GM23338 (cell line): ENCODE measurements at regions not wholly inside any gene's neighbourhood (a gene's known extent, or its start where the extent isn't known, plus 50 kb on each side); places are given as distances from the start of the nearest gene placed in this dataset.

ENCODE experiments used
- CREB1 ChIP-seq: fragments of 250-450 bp; sonication (Bioruptor Pico); IDR thresholded peaks from 2 replicates; pipeline ENCODE4 v1.5.0; 2020; ENCODE audit warnings: low read depth, mild to moderate bottlenecking, moderate library complexity
- EZH2 ChIP-seq: fragments of 200-600 bp; sonication (generic); IDR thresholded peaks from one replicate; pipeline ENCODE4 v1.8.0; 2017; ENCODE audit warnings: antibody characterized with exemption, mild to moderate bottlenecking, low read depth; ENCODE audit not compliant: unreplicated experiment
- EZH2phosphoT487 ChIP-seq: fragments of 200-600 bp; sonication (generic); IDR thresholded peaks from one replicate; pipeline ENCODE4 v1.8.1; 2018; ENCODE audit warnings: antibody characterized with exemption; ENCODE audit not compliant: unreplicated experiment
- JUNB ChIP-seq: IDR thresholded peaks from one replicate; pipeline ENCODE4 v1.6.1; 2016; ENCODE audit warnings: antibody characterized with exemption; ENCODE audit not compliant: unreplicated experiment
- POLR2AphosphoS5 ChIP-seq: IDR thresholded peaks from 2 replicates; pipeline ENCODE4 v1.6.1; 2016; ENCODE audit warnings: antibody characterized with exemption, low read depth
- ZNF114 ChIP-seq: fragments of 250-450 bp; sonication (Bioruptor Pico); IDR thresholded peaks from 2 replicates; pipeline ENCODE4 v1.5.0; 2020; ENCODE audit warnings: mild to moderate bottlenecking, moderate library complexity
- TF ChIP-seq, protein P1 (sequence below), 2 experiments: fragments of 200-600 bp in 1 of 2; sonication (generic) in 1 of 2; conservative IDR thresholded peaks; 2 replicates each; pipeline versions ENCODE4 v1.5.1 to v1.6.1; 2016 to 2017; ENCODE audit warnings: antibody characterized with exemption in 2 of 2, low read depth in 2 of 2, mild to moderate bottlenecking in 2 of 2, moderate library complexity in 1 of 2
- TF ChIP-seq, protein P2 (sequence below): IDR thresholded peaks from one replicate; pipeline ENCODE4 v1.6.1; 2018; ENCODE audit warnings: antibody characterized with exemption; ENCODE audit not compliant: unreplicated experiment
- TF ChIP-seq, protein P3 (sequence below): IDR thresholded peaks from 2 replicates; pipeline ENCODE4 v1.6.1; 2016; ENCODE audit warnings: antibody characterized with exemption

DNA sequence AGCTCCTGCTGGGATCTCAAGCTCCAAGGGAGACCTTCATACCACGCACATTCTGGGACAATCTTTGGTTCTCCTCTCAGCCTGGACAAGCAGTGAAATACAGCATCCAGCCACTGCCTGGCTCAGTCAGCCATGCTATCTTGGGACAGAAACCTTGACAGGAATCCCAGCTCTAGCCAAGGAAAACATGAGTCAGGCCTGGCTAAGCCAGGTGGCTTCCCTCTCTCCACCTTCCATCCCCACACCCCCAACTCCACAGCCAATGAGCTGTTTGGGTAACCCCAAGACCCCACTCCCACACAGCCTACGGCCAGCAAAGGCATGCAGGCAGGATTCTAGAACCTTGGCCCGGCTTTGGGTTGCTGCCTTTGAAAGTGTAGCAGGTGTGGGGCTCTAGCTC is 64.9 kb downstream of the MCFD2 start:
- TF ChIP-seq, protein P1, sequence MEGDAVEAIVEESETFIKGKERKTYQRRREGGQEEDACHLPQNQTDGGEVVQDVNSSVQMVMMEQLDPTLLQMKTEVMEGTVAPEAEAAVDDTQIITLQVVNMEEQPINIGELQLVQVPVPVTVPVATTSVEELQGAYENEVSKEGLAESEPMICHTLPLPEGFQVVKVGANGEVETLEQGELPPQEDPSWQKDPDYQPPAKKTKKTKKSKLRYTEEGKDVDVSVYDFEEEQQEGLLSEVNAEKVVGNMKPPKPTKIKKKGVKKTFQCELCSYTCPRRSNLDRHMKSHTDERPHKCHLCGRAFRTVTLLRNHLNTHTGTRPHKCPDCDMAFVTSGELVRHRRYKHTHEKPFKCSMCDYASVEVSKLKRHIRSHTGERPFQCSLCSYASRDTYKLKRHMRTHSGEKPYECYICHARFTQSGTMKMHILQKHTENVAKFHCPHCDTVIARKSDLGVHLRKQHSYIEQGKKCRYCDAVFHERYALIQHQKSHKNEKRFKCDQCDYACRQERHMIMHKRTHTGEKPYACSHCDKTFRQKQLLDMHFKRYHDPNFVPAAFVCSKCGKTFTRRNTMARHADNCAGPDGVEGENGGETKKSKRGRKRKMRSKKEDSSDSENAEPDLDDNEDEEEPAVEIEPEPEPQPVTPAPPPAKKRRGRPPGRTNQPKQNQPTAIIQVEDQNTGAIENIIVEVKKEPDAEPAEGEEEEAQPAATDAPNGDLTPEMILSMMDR (conservative IDR thresholded peaks at IDR 0.05; ENCODE audit: low read depth in 2 of 2), result no peak
- TF ChIP-seq, protein P2, sequence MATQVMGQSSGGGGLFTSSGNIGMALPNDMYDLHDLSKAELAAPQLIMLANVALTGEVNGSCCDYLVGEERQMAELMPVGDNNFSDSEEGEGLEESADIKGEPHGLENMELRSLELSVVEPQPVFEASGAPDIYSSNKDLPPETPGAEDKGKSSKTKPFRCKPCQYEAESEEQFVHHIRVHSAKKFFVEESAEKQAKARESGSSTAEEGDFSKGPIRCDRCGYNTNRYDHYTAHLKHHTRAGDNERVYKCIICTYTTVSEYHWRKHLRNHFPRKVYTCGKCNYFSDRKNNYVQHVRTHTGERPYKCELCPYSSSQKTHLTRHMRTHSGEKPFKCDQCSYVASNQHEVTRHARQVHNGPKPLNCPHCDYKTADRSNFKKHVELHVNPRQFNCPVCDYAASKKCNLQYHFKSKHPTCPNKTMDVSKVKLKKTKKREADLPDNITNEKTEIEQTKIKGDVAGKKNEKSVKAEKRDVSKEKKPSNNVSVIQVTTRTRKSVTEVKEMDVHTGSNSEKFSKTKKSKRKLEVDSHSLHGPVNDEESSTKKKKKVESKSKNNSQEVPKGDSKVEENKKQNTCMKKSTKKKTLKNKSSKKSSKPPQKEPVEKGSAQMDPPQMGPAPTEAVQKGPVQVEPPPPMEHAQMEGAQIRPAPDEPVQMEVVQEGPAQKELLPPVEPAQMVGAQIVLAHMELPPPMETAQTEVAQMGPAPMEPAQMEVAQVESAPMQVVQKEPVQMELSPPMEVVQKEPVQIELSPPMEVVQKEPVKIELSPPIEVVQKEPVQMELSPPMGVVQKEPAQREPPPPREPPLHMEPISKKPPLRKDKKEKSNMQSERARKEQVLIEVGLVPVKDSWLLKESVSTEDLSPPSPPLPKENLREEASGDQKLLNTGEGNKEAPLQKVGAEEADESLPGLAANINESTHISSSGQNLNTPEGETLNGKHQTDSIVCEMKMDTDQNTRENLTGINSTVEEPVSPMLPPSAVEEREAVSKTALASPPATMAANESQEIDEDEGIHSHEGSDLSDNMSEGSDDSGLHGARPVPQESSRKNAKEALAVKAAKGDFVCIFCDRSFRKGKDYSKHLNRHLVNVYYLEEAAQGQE, result no peak
- TF ChIP-seq POLR2AphosphoS5, result no peak
- no peak for TF ChIP-seq CREB1 (CRISPR knock-in tag)
- TF ChIP-seq, protein P3, sequence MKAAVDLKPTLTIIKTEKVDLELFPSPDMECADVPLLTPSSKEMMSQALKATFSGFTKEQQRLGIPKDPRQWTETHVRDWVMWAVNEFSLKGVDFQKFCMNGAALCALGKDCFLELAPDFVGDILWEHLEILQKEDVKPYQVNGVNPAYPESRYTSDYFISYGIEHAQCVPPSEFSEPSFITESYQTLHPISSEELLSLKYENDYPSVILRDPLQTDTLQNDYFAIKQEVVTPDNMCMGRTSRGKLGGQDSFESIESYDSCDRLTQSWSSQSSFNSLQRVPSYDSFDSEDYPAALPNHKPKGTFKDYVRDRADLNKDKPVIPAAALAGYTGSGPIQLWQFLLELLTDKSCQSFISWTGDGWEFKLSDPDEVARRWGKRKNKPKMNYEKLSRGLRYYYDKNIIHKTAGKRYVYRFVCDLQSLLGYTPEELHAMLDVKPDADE, result no peak
- no peak for TF ChIP-seq JUNB
- no peak for TF ChIP-seq EZH2
- no peak for TF ChIP-seq EZH2phosphoT487
- no peak for TF ChIP-seq ZNF114
